Ishikawa (cell line): ENCODE measurements at regions not wholly inside any gene's neighbourhood (a gene's known extent, or its start where the extent isn't known, plus 50 kb on each side); places are given as distances from the start of the nearest gene placed in this dataset.

Experiments used
- CEBPB ChIP-seq: IDR thresholded peaks from 2 replicates; pipeline ENCODE4 v1.6.1; 2012
- CREB1 ChIP-seq: IDR thresholded peaks from 2 replicates; pipeline ENCODE4 v1.6.1; 2012; ENCODE audit warnings: low read depth
- EGR1 ChIP-seq: IDR thresholded peaks from 2 replicates; pipeline ENCODE4 v1.6.1; 2012
- EP300 ChIP-seq: IDR thresholded peaks from 2 replicates; pipeline ENCODE4 v1.6.1; 2012; ENCODE audit warnings: borderline replicate concordance
- FOXM1 ChIP-seq: IDR thresholded peaks from 2 replicates; pipeline ENCODE4 v1.6.1; 2012; ENCODE audit warnings: low read depth, borderline replicate concordance
- MAX ChIP-seq: IDR thresholded peaks from 2 replicates; pipeline ENCODE4 v1.6.1; 2012
- NFIC ChIP-seq: IDR thresholded peaks from 2 replicates; pipeline ENCODE4 v1.6.1; 2012
- RAD21 ChIP-seq: IDR thresholded peaks from 2 replicates; pipeline ENCODE4 v1.6.1; 2012; ENCODE audit warnings: low read depth
- REST ChIP-seq: IDR thresholded peaks from 2 replicates; pipeline ENCODE4 v1.6.1; 2012; ENCODE audit warnings: low read depth, mild to moderate bottlenecking
- TAF1 ChIP-seq: IDR thresholded peaks from 2 replicates; pipeline ENCODE4 v1.6.1; 2012; ENCODE audit warnings: low read depth, mild to moderate bottlenecking
- TCF12 ChIP-seq: IDR thresholded peaks from 2 replicates; pipeline ENCODE4 v1.6.1; 2012; ENCODE audit warnings: low read depth
- TEAD4 ChIP-seq: IDR thresholded peaks from 2 replicates; pipeline ENCODE4 v1.6.1; 2012
- USF1 ChIP-seq: IDR thresholded peaks from 2 replicates; pipeline ENCODE4 v1.6.1; 2012
- YY1 ChIP-seq: IDR thresholded peaks from 2 replicates; pipeline ENCODE4 v1.6.1; 2012; ENCODE audit warnings: low read depth
- ZBTB7A ChIP-seq: IDR thresholded peaks from 2 replicates; pipeline ENCODE4 v1.6.1; 2012; ENCODE audit warnings: low read depth

GRCh38 chr1:244150665-244151064 lies 99.6 kb downstream of the ZBTB18 start:
- TF ChIP-seq USF1: no peak
- no peak for TF ChIP-seq TCF12
- no peak for TF ChIP-seq FOXM1
- TF ChIP-seq TAF1: no peak

- no peak for TF ChIP-seq EGR1
- no peak for TF ChIP-seq ZBTB7A
- TF ChIP-seq YY1: no peak
- no peak for TF ChIP-seq EP300
- no peak for TF ChIP-seq USF1
- TF ChIP-seq TAF1: no peak
- no peak for TF ChIP-seq MAX
- TF ChIP-seq CEBPB: no peak
- TF ChIP-seq CREB1: no peak
- TF ChIP-seq REST: no peak
- no peak for TF ChIP-seq NFIC
- no peak for TF ChIP-seq TCF12
- TF ChIP-seq TEAD4: no peak
- TF ChIP-seq RAD21: no peak
- no peak for TF ChIP-seq FOXM1
Observed at GRCh38 chr1:244151537-244151936, 100.5 kb downstream of the ZBTB18 start.

GRCh38 chr1:244154508-244154871 lies 103.4 kb downstream of the ZBTB18 start:
- TF ChIP-seq RAD21: no peak
- no peak for TF ChIP-seq MAX
- TF ChIP-seq TEAD4: no peak
- TF ChIP-seq REST: no peak
- no peak for TF ChIP-seq FOXM1
- no peak for TF ChIP-seq CREB1
- no peak for TF ChIP-seq EP300
- TF ChIP-seq TCF12: no peak
- TF ChIP-seq TAF1: no peak
- no peak for TF ChIP-seq YY1
- TF ChIP-seq CEBPB: no peak
- no peak for TF ChIP-seq NFIC
- TF ChIP-seq EGR1: no peak
- no peak for TF ChIP-seq USF1
- no peak for TF ChIP-seq ZBTB7A

- no peak for TF ChIP-seq EGR1
- no peak for TF ChIP-seq NFIC
- TF ChIP-seq CREB1: no peak
- TF ChIP-seq TCF12: no peak
- TF ChIP-seq FOXM1: no peak
- TF ChIP-seq RAD21: no peak
- TF ChIP-seq TEAD4: no peak
- no peak for TF ChIP-seq MAX
- TF ChIP-seq CEBPB: no peak
- no peak for TF ChIP-seq TAF1
- TF ChIP-seq USF1: no peak
- TF ChIP-seq REST: no peak
- TF ChIP-seq EP300: no peak
- no peak for TF ChIP-seq ZBTB7A
- TF ChIP-seq YY1: no peak
Observed at GRCh38 chr1:244154872-244155531, 103.9 kb downstream of the ZBTB18 start.
